Neural progenitor cell (in vitro differentiated cells): ENCODE measurements at regions not wholly inside any gene's neighbourhood (a gene's known extent, or its start where the extent isn't known, plus 50 kb on each side); places are given as distances from the start of the nearest gene placed in this dataset.

Experiments
- EZH2 ChIP-seq: fragments of 200-600 bp; sonication (generic); IDR thresholded peaks from 2 replicates; pipeline ENCODE4 v1.6.1; 2017; ENCODE audit warnings: antibody characterized with exemption, mild to moderate bottlenecking, moderate library complexity
- EZH2phosphoT487 ChIP-seq: fragments of 200-600 bp; sonication (generic); IDR thresholded peaks from 2 replicates; pipeline ENCODE4 v1.6.1; 2017; ENCODE audit warnings: antibody characterized with exemption
- TF ChIP-seq, protein P1 (sequence below): fragments of 200-600 bp; sonication (generic); IDR thresholded peaks from 2 replicates; pipeline ENCODE4 v1.5.1; 2017; ENCODE audit warnings: antibody characterized with exemption, mild to moderate bottlenecking

DNA sequence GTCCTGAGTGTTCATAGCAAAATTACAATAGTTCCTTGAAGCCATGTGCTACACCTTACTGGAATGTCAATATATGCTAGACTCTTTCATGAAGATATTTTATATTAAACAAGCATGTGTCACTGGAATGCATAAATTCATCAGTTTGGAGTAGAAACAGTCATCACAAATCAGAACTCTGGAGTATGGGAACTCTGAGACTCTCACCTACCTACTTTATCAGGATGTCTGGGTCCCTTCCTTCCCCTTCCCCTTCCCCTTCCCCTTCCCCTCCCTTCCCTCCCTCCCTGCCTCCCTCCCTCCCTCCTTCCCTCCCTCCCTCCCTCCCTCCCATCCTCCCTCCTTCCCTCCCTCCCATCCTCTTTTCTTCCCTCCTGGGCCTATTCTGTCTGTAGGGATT lies 144.7 kb upstream of the PEX5L start:
- TF ChIP-seq, protein P1, sequence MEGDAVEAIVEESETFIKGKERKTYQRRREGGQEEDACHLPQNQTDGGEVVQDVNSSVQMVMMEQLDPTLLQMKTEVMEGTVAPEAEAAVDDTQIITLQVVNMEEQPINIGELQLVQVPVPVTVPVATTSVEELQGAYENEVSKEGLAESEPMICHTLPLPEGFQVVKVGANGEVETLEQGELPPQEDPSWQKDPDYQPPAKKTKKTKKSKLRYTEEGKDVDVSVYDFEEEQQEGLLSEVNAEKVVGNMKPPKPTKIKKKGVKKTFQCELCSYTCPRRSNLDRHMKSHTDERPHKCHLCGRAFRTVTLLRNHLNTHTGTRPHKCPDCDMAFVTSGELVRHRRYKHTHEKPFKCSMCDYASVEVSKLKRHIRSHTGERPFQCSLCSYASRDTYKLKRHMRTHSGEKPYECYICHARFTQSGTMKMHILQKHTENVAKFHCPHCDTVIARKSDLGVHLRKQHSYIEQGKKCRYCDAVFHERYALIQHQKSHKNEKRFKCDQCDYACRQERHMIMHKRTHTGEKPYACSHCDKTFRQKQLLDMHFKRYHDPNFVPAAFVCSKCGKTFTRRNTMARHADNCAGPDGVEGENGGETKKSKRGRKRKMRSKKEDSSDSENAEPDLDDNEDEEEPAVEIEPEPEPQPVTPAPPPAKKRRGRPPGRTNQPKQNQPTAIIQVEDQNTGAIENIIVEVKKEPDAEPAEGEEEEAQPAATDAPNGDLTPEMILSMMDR: no peak
- no peak for TF ChIP-seq EZH2phosphoT487
- no peak for TF ChIP-seq EZH2
